Hepatocyte (in vitro differentiated cells): ENCODE measurements at regions not wholly inside any gene's neighbourhood (a gene's known extent, or its start where the extent isn't known, plus 50 kb on each side); places are given as distances from the start of the nearest gene placed in this dataset.

Experiments used
- CTCF ChIP-seq: fragments of 200-600 bp; sonication (generic); IDR thresholded peaks from 2 replicates; pipeline ENCODE4 v1.5.1; 2016; ENCODE audit warnings: antibody characterized with exemption, mild to moderate bottlenecking; ENCODE audit not compliant: poor library complexity
- EZH2 ChIP-seq: fragments of 200-600 bp; sonication (generic); IDR thresholded peaks from 2 replicates; pipeline ENCODE4 v1.6.1; 2016; ENCODE audit warnings: antibody characterized with exemption, mild to moderate bottlenecking, borderline replicate concordance
- EZH2phosphoT487 ChIP-seq: fragments of 200-600 bp; sonication (generic); IDR thresholded peaks from one replicate; pipeline ENCODE4 v1.6.1; 2018; ENCODE audit warnings: antibody characterized with exemption, mild to moderate bottlenecking, low read depth, moderate library complexity; ENCODE audit not compliant: unreplicated experiment, severe bottlenecking

- TF ChIP-seq EZH2phosphoT487: no peak
- TF ChIP-seq CTCF: no peak
- TF ChIP-seq EZH2: no peak
These were observed 112.5 kb upstream of the FKBP1C start for GRCh38 chr6:63098789-63099188.
